NCI-H748 treated with DMSO at 0.1 percent for 48 hours (cell line): ENCODE measurements at regions not wholly inside any gene's neighbourhood (a gene's known extent, or its start where the extent isn't known, plus 50 kb on each side); places are given as distances from the start of the nearest gene placed in this dataset.
A peak's percentile ranks its signal among the peaks of the same experiment; 100 is the strongest.
"Not testable (repeated sequence)": the region's sequence is repeated elsewhere in the genome, so short reads cannot be mapped to it uniquely, and the experiment has no call there.

Experiments
- DNase-seq: peaks from one replicate; lab custom pipeline; 2025; lab: John Stamatoyannopoulos, UW

DNA sequence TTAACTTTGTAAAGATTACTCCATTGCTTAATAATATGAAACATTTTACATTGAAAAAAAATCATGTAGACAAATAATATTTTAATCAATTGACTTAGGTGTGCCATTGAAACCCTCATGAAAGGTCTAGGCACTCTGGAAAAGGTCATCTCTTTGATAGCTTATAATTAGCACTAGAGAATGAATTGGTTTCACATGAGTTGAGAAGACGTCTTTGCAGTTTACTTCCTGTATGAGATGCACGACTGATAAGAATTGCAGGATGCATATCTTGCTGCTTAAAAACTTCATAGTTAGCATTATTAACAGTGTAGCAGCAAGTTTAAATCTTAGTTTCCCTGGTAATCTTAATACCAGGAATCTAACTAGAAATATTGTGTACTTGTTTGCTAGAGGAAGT, 614.2 kb upstream of the COBL start:
- no peak for DNase-seq

DNA sequence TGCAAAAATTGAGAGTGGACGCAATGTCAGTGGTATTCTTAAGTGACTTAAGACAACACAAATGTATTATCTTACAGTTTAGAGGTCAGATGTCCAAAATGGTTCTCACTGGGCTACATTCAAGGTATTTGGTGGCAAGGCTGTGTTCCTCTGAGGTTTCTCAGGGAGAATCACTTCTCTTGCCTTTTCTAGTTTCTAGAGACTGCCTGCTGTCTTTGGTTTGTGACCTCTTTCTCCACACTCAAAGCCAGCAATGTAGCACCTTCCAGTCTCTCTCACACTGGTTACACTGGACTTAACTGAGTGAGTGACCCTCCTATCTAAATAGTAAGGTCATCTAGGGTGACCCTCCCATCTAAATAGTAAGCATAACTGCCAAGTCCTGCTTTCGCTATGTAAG, 613.2 kb upstream of the COBL start:
- no peak for DNase-seq

DNA sequence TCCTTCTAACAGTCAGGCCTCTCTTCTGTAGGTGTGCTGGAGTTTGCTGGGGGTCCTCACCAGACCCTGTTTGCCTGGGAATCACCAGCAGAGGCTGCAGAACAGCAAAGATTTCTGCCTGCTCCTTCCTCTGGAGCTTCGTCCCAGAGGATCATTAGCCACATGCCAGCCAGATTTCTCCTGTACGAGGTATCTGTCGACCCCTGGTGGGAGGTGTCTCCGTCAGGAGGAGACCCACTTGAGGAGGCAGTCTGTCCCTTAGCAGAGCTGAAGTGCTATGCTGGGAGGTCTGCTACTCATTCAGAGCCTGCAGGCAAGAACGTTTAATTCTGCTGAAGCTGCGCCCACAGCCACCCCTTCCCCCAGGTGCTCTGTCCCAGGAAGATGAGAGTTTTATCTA, 611.1 kb upstream of the COBL start:
- no peak for DNase-seq

DNA sequence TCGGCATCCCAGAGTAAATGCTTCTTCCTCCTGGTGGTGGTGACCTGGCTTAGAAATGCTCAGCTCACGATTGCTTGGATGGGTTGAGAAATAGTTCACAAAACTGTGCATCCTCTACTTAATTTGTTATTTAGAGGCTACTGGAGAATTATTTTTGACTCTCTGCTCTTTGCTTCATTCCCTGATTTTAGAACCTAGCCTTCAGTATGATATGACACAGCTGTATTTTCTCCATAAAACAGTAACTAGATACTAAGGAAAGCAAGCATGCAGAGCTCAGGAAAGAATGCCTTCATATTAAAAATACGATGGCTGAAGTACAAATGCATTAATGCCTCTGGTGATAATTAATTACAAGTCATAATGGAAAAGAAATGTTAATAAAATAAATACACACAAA, 602.0 kb upstream of the COBL start:
- DNase-seq = no peak

DNA sequence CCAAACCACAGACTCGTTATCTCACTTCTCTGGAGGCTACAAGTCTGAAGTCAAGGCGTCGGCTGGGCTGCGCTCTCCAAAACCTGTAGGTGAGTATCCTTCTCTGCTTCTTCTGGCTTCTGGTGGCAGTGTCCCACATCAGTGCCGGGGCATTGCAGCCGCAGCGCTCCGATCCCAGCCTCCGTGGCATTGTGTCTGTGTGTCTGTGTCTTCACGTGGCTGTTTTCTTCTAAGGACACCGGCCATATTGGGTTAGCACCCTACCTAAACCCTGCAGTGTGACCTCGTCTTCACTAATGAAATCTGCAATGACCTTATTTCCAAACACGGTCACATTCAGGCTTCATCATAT, 584.9 kb upstream of the COBL start:
- DNase-seq = no peak

DNA sequence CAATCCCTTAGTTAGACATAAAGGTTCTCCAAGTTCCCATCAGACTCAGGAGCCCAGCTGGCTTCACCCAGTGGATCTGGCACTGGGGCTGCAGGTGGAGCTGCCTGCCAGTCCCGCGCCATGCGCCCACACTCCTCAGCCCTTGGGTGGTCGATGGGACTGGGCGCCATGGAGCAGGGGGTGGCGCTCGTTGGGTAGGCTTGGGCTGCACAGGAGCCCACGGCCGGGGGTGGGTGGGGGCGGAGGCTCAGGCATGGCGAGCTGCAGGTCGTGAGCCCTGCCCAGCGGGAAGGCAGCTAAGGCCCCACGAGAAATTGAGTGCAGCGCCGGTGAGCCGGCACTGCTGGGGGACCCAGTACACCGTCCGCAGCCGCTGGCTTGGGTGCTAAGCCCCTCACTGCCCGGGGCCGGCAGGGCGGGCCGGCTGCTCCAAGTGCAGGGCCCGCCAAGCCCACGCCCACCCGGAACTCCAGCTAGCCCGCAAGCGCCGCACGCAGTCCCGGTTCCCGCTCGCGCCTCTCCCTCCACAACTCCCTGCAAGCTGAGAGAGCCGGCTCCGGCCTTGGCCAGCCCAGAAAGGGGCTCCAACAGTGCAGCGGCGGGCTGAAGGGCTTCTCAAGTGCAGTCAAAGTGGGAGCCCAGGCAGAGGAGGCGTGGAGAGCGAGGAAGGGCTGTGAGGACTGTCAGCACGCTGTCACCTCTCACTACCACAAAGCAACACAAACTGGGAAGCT, 584.3 kb upstream of the COBL start:
- DNase-seq = not testable (repeated sequence)

DNA sequence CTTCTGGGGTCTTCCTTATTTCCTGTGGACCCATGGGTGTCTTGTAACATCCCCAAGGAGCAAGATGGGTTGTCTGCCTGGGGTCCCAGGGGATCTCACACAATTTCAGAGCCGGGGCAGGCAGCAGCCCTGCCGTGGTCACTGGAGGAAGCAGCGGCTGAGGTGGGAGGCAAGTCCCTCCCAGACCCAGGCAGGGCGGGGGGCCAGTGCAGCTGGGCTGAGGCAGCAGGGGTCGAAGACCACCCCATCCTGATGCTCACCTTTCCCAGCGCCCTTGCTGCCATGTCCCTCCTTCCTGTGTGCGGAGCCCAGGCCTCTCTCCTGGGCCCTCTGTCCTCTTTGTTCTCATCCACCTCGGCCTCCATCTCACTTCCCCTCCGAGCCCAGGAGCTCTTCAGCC, 583.0 kb upstream of the COBL start:
- DNase-seq = no peak

DNA sequence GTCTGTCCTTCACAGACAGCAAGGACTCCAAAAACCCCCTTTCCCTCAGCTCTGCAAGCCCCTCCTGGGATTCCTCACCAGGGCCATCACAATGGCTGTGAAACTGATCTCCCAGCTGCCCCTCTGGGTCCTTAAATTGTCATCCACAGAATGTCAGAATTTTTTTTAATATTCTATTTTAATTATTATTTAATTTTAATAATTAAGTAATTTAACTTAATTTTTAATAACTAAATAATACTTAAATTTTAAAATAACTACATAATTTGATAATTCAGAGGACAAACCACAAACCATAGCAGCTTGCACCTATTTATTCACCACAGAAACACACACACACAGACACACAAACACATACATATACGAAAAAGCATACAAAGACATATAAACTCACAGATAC, 565.8 kb upstream of the COBL start:
- no peak for DNase-seq

DNA sequence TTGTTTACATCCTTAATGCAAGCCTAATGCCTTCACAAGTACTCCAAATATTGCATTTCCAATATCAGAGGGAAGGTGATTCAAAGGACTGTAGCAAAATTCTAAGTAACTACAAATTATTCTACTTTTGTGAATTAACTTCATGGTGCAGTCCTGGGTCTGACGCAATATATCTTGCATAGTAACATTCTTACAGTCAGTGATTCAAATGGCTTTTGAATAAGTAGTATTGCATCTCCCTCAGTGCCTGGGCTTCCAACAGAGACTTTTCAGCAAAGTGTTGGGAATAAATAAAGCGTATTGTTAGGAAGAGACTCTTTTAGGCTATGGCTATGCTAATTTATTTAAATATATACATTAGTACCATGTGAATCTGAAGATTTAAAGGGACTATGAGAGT, 564.7 kb upstream of the COBL start:
- DNase-seq = no peak

DNA sequence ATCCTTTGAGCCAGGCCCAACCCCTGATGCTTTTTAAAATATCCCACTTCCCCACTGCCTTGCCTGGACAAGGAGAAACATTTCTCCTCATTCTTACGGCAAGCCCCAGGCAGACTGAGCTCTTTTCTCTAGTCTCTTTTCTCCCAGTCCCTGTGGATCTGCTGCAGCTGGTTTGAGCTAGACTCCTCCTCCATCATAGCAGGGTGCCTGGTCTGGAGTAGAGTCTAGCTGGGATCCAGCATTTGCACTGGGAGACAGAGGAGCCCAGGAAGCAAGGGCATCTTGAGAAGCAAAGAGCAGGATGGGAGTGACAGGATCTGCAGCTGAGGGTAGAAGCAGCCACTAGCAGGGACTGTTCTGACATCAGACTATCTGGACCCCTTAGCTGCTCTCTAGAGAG, 562.3 kb upstream of the COBL start:
- no peak for DNase-seq

DNA sequence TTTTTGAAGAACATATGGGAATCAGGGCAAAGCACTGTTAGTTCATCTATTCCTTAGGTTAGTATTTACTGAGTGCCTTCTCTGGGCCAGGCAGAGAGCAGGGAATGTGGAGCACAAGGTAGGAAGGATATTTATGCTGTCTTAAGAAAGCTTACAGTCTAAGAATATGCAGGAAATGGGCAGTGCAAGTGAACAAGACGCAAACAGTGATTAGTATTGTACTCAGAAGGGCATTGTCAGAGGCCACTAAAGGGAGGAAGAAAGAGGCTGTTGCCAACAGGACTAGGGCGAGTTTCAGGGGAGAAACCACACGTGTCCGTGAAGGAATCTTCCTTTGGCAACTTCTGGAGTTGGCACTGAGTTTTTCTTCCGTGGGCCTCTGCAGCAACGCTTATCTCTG, 552.8 kb upstream of the COBL start:
- DNase-seq = no peak

DNA sequence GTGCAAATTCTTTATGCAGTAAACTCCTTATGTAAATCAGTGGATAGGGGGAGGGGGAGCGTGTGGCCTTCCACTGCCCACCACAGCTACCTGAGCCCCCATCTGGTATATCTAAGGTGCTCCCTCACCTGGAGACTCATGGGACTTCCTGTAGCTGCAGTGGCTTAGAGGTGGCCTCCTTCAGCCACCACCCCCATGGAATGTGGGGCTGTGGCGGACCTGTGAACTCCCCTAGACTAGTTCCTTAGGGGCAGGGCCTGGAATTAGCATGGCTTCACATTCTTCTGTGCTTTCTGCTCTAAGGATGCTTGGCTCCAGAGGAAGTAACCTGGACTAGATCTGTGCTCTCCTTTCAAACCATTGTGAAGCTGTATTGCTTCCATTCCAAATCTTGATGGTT, 550.5 kb upstream of the COBL start:
- DNase-seq = no peak

DNA sequence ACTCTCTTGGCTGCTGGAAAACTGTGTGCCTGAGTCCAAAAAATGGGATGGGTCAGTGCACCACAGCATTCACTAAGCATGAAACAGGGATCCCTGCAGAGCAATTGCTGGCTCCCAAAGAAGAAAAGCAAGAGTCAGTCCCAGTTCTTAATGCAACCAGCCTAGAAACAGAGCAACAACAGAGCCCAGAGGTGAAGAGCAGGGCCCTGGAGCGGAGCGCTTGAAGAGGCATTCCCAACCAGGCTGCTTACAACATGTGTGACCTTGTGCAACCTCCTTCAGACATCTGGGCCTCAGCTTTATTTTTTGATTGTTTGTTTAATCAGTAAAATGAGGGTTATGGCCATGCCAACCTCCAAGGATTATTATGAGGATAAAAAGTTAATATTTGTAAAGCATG, 543.7 kb upstream of the COBL start:
- no peak for DNase-seq

DNA sequence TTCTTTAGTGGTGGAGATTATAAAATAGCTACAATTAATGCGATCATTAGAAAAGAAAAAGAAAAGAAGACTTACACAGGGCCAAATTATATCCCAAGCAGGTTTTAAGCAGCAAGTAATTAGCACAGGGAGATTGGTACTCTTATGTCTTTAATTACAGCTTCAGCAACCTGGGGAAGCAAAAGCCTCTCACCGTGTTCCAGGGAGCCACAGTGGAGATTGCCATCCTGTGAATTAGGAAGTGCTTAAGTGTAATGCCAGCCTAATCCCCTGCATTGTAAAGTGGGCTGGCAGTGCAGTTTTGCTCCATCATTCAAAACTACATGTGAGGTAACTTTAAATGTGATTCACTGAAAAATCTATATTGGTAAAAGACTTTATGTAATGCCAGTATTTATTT, 533.5 kb upstream of the COBL start:
- no peak for DNase-seq

DNA sequence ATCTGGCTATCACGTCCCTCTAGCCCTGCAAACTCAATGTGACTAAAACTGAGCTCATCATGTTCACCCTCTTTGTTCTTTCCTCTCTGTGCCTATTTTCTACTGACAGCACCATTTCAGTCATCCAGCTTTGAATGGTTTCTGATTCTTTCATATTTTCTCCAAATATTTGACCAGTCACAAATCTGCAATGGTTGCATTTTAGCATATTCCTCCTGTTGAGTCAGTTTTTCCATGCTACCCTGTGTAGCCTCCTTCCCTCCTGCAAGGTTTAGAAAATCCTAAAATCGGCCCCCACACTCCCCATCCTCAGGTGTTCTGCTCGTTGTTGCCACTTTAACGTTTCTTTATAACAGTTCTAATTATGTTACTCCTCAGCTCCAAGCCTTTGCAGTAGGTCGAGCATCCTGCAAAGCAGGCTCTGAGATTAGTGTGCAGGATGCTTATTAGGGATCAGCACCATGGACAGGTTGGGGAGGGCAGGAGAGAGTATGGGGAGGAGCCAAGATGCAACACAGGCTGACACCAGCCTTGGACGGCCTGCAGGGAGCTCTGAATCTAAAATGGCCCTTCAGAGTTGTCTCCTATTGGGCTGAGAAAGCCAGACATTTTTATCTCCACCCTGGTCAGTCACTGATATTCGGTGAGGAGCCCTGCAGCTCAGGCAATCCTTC, 531.0 kb upstream of the COBL start:
- DNase-seq = no peak

DNA sequence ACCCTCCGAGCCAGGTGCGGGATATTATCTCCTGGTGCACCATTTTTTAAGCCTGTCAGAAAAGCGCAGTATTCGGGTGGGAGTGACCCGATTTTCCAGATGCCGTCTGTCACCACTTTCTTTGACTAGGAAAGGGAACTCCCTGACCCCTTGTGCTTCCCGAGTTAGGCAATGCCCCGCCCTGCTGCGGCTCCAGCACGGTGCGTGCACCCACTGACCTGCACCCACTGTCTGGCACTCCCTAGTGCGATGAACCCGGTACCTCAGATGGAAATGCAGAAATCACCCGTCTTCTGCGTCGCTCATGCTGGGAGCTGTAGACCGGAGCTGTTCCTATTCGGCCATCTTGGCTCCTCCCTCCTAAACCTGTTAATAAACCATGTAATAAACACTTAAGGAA, 522.5 kb upstream of the COBL start:
- not testable (repeated sequence) for DNase-seq

DNA sequence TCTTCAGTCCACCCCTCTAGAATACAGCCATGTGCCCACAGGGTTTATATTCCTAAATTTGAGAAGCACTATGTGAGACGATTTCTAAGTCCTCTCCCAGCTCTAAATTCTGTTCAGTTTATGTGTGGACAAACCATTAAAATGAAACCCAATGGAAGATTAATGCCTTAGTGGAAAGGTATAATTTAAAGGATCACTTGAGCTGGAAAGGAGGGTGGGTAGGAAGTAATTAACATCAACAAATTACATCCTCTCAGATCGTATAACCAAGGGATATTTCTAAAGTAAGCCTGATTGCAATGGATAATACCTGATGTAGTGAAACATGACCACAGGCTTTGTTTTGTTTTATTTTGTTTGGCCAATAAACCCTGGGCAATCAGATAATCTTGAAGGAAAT, 511.0 kb upstream of the COBL start:
- DNase-seq = peak; percentile 97

DNA sequence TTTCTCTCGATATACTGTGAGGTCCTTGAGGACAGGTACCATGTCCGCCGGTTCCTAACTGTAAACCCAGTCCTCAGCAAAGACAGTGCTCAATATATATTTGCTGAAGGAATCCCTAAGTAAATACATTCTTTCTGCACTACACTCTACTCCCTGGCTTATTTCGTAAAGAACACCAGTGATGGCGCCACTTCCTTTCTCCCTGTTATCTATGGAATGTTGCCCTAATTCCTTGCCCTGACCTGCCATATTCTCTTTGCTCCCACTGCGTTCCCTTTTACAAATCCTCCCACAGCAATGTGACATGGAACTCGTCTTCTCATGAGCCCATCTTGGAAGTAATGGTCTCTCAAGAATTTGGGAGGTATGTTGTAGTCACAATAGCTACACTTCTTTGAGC, 507.4 kb upstream of the COBL start:
- DNase-seq = no peak

DNA sequence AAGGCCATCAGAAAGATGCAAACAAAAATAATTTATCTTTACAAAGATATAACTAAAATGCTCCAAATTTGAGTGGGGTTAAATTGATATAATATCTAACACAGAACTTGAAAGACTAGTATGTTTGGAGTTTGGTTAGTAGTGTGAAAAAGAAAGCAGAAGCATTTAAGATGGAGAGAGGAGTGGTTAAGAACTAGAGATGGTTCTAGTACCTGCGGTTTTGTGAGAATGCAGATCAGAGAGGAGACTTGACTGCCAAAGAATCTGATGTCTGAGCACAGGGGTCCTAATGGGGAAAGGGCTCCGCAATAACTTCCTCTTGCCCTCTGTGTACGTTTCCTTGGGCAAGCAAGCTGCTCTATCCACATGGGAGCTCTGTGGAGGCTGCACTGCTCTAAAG, 506.8 kb upstream of the COBL start:
- DNase-seq = no peak

DNA sequence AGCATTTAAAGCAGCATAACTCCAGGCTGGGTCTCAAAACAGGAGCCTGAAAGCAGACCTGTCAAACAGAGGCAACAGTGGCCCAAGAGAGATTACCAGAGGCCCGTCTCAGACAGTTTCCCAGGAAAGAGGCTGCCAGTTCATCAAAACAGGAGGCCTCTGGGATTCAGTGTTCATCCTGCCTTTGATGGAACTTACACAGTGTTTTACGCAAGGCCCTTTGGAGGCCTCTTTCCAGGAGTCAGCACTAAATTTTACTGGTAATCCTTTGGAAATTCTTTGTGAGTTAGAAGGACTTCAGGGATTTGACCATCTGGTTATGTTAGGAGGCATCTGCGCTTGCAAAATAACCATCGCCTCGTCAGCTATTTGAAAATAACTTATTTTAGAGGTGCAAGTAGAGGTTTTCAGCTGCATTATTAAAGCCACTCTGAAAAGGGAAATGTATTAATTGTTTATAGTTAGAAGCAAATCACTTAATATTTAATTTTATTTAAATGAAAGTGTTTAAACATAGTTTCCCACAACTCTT, 501.2 kb upstream of the COBL start:
- DNase-seq = no peak

DNA sequence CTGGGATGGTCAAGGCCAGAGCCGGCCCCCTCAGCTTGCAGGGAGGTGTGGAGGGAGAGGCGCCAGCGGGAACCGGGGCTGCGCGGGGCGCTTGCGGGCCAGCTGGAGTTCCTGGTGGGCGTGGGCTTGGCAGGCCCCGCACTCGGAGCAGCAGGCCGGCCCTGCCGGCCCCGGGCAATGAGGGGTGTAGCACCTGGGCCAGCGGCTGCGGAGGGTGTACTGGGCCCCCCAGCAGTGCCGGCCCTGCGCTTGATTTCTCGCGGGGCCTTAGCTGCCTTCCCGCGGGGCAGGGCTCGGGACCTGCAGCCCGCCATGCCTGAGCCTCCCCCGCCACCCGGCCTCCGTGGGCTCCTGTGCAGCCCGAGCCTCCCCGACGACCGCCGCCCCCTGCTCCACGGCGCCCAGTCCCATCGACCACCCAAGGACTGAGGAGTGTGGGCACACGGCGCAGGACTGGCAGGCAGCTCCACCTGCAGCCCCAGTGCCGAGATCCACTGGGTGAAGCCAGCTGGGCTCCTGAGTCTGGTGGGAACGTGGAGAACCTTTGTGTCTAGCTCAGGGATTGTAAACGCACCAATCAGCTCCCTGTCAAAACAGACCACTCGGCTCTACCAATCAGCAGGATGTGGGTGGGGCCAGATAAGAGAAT, 489.3 kb upstream of the COBL start:
- not testable (repeated sequence) for DNase-seq

DNA sequence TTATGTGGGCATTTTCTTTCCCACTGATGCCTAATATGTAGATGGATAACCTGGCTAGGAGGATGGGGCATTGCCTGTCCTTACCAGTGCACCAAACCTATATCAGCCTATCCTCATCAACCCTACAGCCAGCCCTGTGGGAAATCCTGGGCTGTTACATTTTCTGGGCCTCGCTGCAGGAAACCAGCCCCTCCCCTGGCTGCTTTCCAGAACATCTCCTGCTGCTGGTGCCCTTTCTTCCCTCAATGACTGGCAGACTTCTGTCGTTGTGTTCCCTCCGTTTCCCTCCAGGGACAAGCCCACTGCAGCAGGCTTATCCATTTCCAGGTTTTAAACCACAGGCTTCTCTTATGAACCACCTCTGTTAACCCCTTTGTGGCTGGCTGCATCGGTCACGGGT, 486.1 kb upstream of the COBL start:
- DNase-seq = peak; percentile 27

DNA sequence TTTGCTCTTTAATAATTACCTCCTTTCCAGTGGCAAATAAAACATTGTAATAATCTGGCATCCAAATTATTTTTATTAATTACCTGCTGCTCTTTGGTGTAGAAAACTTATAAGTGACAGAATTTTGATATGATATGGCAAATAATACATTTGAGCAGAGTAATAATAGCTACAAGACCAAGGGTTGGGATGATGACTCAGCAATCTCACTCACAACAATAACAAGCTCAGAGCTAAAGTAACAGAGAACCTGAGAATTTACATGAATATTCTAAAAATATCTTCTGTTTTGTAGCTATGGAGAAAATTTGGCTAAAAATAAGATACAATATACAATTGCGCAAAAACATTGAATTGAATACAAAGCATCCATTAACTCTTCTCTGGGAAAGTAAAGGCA, 480.8 kb upstream of the COBL start:
- no peak for DNase-seq
